Astrocyte of the spinal cord (primary cell): ENCODE measurements at regions not wholly inside any gene's neighbourhood (a gene's known extent, or its start where the extent isn't known, plus 50 kb on each side); places are given as distances from the start of the nearest gene placed in this dataset.
"Not testable (repeated sequence)": the region's sequence is repeated elsewhere in the genome, so short reads cannot be mapped to it uniquely, and the experiment has no call there.

ENCODE experiments used
- DNase-seq: peaks from one replicate; pipeline ENCODE4 v3.0.0; 2011; ENCODE audit warnings: low read depth, low spot score
- H3K4me3 ChIP-seq: 2 replicates; pipeline ENCODE4 v1.5.1; 2011; ENCODE audit warnings: low read depth, mild to moderate bottlenecking, low read length, moderate library complexity
- in situ Hi-C: cut with HindIII; loops from 2 replicates; pipeline ENCODE4 v1.10.0; 2017; ENCODE audit warnings: low sequenced_read_pairs
- TF ChIP-seq, protein P1 (sequence below): IDR thresholded peaks from 2 replicates; pipeline ENCODE4 v1.5.1; 2012; ENCODE audit warnings: low read depth, mild to moderate bottlenecking, low read length, inconsistent platforms

DNA sequence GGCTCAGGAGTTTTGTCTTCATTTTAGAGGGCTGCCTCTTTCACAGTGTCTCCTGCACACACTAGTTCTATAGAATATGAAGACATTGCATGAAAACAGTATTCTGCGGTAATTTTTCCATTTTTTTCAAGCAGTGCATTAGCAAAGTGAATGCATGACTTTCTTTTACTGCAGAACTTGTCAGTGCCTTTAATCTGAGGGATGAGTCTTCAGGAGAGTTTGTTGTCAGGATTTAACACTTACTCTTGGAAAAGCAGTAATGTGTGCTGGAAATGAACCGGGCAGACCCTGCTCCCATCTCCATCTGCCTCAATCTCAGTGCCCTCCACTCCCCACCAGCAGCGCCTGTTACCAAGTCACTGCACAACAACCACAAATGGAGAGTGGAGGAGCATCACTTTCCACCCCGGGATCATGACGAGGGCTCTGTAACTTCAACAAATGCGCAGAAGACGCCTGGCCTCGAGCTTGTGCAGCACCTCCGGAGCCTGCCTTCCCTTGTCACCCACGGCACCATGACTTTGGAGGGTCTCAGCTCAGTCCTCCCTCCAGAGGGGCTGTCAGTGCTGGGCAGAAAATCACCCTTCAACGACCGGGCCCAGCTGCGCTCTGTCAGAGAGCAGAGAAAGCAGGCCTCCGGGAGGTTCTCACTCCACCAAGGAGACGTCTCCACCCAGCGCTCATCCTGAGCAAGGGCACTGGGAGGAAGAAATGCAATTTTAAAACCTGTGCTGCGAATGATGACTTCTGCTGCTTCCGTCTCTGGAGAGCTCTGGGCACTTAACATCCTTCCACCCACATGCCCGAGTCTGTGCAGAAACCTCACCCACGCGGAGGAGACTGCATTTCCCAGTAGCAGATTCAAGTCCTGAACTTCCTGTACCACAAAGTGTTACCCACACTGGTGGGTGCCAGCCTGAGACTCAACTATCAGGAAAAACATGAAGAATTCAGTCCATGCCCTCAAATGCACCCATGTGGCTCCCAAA, 255.7 kb downstream of the ADGRD1 start:
- H3K4me3 ChIP-seq, result no peak overlapping the region
- TF ChIP-seq, protein P1, sequence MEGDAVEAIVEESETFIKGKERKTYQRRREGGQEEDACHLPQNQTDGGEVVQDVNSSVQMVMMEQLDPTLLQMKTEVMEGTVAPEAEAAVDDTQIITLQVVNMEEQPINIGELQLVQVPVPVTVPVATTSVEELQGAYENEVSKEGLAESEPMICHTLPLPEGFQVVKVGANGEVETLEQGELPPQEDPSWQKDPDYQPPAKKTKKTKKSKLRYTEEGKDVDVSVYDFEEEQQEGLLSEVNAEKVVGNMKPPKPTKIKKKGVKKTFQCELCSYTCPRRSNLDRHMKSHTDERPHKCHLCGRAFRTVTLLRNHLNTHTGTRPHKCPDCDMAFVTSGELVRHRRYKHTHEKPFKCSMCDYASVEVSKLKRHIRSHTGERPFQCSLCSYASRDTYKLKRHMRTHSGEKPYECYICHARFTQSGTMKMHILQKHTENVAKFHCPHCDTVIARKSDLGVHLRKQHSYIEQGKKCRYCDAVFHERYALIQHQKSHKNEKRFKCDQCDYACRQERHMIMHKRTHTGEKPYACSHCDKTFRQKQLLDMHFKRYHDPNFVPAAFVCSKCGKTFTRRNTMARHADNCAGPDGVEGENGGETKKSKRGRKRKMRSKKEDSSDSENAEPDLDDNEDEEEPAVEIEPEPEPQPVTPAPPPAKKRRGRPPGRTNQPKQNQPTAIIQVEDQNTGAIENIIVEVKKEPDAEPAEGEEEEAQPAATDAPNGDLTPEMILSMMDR, result no peak
- no peak for DNase-seq
- in situ Hi-C loops, result no loop called here

DNA sequence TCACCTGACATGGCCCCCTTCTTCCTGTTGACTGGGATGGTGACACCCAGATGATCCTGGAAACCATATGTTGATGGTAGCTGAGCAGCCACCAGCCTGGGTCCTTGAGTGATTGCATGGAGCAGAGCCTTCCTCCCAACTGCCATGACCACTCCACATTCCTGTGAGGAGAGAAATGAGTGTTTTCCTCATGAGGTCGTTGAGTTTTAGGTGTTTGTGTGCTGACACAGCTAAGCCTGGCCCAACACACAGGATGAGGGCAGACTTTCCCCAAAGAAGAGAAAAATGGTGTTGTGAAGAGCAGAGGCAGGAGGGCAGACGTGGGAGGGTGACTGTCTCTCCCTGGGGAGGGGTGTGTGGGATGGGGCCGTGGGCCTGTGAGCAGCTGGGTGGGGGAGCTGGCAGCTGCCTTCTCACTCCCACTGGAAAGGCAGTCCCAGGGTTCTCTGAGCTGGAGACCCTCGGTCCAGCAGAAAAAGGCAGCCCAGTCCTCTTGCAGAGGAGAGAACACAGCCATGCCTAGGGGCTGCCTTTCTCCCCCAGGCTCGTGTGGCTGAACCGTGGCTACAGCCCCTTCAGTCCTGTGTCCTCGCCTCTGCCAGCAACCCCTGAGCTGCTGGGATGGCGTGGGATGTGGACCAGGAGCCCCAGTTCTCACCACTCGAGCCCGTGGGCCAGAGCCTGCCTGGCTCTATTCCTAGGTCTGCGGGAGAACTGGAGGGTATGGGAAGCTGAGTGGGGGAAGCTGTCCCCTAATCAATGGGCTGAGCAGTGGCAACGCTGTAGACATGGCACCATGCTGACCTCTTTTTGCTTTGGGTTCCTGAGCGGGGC, 257.0 kb downstream of the ADGRD1 start:
- in situ Hi-C loops, result no loop called here
- TF ChIP-seq, protein P1, result no peak
- DNase-seq, result no peak
- H3K4me3 ChIP-seq, result no peak overlapping the region

DNA sequence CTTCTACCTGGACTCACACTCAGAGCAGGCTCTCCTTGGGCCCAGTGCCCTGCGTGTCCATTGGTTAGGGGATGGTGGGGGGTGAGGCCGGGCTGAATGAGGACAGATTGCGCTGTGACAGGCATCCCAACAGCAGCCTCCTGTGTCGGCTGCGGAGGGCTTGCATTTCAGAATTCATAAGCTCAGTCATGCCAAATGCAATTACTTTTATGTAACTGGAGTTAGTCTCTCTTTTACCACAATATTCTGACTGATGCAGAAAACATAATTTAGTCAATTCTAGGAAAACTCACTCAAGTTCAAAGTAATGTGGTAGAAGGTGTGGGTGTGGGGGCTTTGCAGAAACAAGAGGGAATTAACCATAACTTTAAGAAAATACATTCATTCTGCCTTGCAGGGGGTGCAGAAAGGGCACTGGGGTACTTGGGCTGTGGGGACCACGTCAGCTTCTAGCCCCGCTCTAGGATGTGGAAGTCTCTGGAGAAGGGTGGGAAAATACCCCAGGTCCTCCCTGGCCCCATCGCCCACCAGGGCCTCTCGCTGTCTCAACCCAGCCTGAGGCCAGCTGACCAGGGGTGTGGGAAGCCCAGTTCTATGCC, 257.7 kb downstream of the ADGRD1 start:
- DNase-seq, result no peak
- TF ChIP-seq, protein P1, result no peak
- H3K4me3 ChIP-seq, result no peak overlapping the region
- in situ Hi-C loops, result no loop called here

DNA sequence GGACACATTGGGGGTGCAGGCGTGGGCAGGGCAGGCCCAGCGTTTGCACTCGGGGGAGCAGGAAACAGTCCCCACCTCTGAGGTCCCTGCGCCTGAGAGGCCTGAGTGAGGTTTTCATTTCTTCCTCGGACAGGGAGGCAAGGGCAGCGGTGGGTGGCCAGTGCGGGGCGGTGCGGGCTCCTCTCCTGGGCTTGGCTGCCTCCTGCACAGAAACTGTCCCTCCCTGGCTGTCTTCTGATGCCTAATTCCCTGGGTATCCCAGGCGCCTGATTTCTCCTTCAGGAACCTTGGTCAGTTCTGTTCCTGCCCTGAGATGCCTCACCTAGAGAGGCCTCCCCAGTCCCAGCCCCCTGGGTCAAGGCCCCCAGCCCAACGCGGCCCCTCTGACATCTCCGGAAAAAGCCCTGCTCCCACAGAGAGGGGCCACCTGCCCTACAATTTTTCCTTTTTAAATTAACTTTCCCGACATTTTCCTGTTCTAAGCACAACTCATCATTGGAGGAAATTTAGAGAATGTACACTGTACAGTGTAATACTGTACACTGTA, 260.3 kb downstream of the ADGRD1 start:
- TF ChIP-seq, protein P1, result no peak
- in situ Hi-C loops, result no loop called here
- no peak for DNase-seq
- no peak overlapping the region for H3K4me3 ChIP-seq

DNA sequence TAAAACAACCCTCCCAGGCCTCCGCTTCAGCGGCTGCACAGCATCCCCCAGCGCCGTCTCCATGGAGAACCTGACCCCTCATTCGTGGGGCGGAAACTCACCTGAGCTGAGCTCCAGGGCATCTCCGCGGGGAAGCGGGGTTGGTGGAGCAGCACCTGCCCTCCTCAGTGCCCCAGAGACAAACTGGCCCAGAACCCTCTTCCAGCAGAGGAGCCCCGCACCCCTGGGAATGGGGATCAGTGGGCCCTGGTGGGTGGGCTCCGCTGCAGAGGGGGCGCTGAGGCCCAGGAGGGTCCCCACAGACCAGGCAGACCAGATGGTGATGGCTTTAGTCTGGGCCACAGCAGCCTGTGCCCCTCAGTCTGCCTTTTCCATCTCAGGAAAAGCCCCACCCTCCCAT, 261.2 kb downstream of the ADGRD1 start:
- DNase-seq, in situ Hi-C loops, H3K4me3 ChIP-seq: not testable (repeated sequence)

DNA sequence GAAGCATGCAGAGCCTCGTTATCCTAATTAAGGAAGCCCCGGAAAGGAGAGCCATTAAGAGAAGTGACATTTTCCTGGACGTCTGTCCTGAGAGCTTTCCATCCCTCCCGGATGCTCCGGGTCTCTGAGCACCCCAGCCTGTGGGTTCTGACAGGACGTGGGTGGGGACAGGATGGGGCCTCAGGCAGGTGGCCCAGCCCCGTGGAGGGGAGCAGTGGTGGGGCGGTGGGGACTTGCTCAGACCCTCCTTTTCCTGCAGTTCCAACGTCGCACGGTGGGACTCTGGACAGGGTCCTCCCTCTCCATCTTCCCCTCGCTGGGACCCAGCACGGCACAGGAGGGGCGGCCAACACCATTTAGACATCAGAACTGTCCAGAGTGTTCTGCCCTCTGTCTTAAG, 262.9 kb downstream of the ADGRD1 start:
- DNase-seq, in situ Hi-C loops, H3K4me3 ChIP-seq: not testable (repeated sequence)

DNA sequence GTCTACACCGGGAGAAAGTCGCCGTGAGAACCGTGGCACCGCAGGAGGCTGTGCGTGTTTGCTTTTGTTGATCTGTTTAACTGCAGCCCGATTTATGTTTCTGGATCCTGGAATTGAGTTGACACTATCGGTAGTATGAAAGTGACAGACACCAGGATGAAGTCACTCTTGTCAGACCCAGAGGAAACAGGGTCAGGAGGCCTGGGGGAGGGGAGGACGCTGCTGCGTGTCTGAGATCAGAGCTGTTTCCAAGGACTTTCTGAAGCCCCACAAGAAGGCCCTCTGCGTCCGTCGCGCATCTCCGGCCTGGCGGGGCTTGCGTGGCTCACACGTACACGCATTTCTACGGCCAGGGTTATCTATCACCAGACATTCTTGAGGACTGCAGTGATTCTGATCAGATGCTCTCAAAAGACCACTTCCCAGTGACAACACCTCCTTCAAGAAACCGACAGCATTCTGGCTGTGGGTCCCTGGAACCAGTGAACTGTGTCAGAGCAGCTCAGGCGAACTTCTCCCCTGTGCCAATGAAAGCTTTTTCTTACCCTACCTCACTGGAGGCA, 263.4 kb downstream of the ADGRD1 start:
- no peak overlapping the region for H3K4me3 ChIP-seq
- no peak for DNase-seq
- in situ Hi-C loops, result no loop called here
- TF ChIP-seq, protein P1, result no peak
